Transverse colon (tissue), 4 donors: ENCODE measurements at regions not wholly inside any gene's neighbourhood (a gene's known extent, or its start where the extent isn't known, plus 50 kb on each side); places are given as distances from the start of the nearest gene placed in this dataset.

Experiments
- DNase-seq: peaks from one replicate; pipeline ENCODE4 v3.0.0-alpha.2; 2019
- H3K27ac ChIP-seq, 4 donors: fragments of 200-600 bp; sonication (generic); 2 replicates each; pipeline ENCODE4 v1.5.1; 2016 to 2018; ENCODE audit warnings: inconsistent platforms in 4 of 4
- H3K27me3 ChIP-seq: fragments of 200-600 bp; sonication (generic); 2 replicates; pipeline ENCODE4 v1.5.1; 2017; ENCODE audit warnings: inconsistent platforms
- H3K36me3 ChIP-seq, 4 donors: fragments of 200-600 bp; sonication (generic); 2 replicates each; pipeline ENCODE4 v1.5.1; 2017 to 2019; ENCODE audit warnings: inconsistent platforms in 4 of 4
- H3K4me1 ChIP-seq, 4 donors: fragments of 200-600 bp; sonication (generic); 2 replicates each; pipeline ENCODE4 v1.5.1; 2017 to 2020; ENCODE audit warnings: inconsistent platforms in 4 of 4
- H3K4me3 ChIP-seq, 4 donors: fragments of 200-600 bp; sonication (generic); 1 replicate in 1 of 4; 2 replicates in 3 of 4; pipeline versions ENCODE4 v1.5.1 to v1.6.1; 2017 to 2019; ENCODE audit warnings: inconsistent platforms in 4 of 4
- H3K9me3 ChIP-seq, 2 donors: fragments of 200-600 bp; sonication (generic); 2 replicates each; pipeline ENCODE4 v1.5.1; 2017 to 2019; ENCODE audit warnings: inconsistent platforms in 2 of 2
- EP300 ChIP-seq: sonication (generic); formaldehyde crosslinking; IDR thresholded peaks from one replicate; pipeline ENCODE4 v1.6.1; 2017; ENCODE audit warnings: antibody characterized with exemption, low read depth
- POLR2A ChIP-seq: fragments of 450-650 bp; IDR thresholded peaks from one replicate; pipeline ENCODE4 v1.6.1; 2016; ENCODE audit warnings: antibody characterized with exemption, mild to moderate bottlenecking, moderate library complexity
- POLR2AphosphoS5 ChIP-seq, 3 donors: sonication (generic); formaldehyde crosslinking; IDR thresholded peaks; one replicate each; pipeline ENCODE4 v1.6.1; 2016; ENCODE audit warnings: antibody characterized with exemption in 3 of 3
- WGBS, 2 donors: methylation state at CpG; one replicate each; pipeline ENCODE4 v1.1.5; 2018; ENCODE audit warnings: low coverage in 1 of 2; 5-methylcytosine and 5-hydroxymethylcytosine counted together
- in situ Hi-C, 4 donors: fragments of 200-750 bp; cut with MboI; loops; one replicate each; pipeline versions ENCODE4 v1.15.0 to v1.15.1; 2017; ENCODE audit warnings: low sequenced_read_pairs in 3 of 4, low pct_ligation_motif_present in 1 of 4, low pct_unique_long_range_greater_than_20kb in 1 of 4
- intact Hi-C: fragments of 100-400 bp; cut with DNase I; formaldehyde crosslinking; loops from one replicate; pipeline ENCODE4 v1.15.1; 2023; ENCODE audit warnings: low total_unique reads
- TF ChIP-seq, protein P1 (sequence below), 5 experiments: fragments of 200-600 bp in 3 of 5; fragments of 450-650 bp in 2 of 5; sonication (generic) in 3 of 5; IDR thresholded peaks; 1 replicate in 2 of 5; 2 replicates in 3 of 5; pipeline ENCODE4 v1.5.1; 2016 to 2017; ENCODE audit warnings: antibody characterized with exemption in 5 of 5, inconsistent platforms in 3 of 5, mild to moderate bottlenecking in 2 of 5, moderate library complexity in 1 of 5

DNA sequence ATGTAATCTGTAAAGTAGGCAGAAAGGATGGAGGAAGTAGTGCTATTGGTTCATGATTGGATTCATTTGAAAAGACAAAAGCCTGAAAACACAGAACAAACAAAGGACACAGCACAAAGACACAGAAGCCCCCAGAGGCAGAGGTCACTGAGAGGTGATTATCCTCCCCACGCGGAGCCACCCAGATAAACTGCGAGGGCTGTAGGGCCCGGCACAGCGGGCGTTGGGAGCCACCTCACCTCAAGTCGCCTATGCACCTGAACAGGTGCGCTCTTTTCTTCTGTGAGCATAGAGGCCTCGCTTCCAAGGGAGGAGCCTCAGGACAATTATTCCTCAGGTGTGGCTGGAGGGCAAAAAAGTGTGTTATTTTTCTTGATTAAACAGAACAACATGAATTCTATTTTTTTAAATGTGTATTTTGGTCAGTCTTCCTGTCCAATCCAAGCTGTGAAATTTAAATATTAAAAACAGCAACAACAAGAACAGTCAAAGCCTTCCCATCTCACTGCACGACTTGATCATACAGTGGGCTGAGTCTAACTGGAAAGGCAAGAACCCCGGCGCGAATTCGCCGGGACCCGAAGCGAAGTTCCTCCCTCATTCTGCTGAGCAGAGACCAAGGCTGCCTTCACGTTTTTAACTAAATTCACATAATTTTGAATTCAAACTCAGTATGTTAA lies 205.3 kb downstream of the THBS2 start:
- no peak for DNase-seq
- no peak for TF ChIP-seq EP300
- TF ChIP-seq, protein P1, sequence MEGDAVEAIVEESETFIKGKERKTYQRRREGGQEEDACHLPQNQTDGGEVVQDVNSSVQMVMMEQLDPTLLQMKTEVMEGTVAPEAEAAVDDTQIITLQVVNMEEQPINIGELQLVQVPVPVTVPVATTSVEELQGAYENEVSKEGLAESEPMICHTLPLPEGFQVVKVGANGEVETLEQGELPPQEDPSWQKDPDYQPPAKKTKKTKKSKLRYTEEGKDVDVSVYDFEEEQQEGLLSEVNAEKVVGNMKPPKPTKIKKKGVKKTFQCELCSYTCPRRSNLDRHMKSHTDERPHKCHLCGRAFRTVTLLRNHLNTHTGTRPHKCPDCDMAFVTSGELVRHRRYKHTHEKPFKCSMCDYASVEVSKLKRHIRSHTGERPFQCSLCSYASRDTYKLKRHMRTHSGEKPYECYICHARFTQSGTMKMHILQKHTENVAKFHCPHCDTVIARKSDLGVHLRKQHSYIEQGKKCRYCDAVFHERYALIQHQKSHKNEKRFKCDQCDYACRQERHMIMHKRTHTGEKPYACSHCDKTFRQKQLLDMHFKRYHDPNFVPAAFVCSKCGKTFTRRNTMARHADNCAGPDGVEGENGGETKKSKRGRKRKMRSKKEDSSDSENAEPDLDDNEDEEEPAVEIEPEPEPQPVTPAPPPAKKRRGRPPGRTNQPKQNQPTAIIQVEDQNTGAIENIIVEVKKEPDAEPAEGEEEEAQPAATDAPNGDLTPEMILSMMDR (IDR thresholded peaks at IDR 0.05), result no peak
- TF ChIP-seq POLR2A, result no peak
- no peak for TF ChIP-seq POLR2AphosphoS5 (IDR thresholded peaks at IDR 0.05)
- Histone ChIP-seq H3K4me3 (no peak overlapping the region), H3K4me1 (no peaks in the 10 kb centered on the region), H3K9me3 (no peaks in the 10 kb centered on the region), H3K27me3 (no peaks in the 10 kb centered on the region), H3K27ac (no peak overlapping the region), H3K36me3 (no peaks in the 10 kb centered on the region)
- in situ Hi-C loops, result no loop called here
- intact Hi-C loops, result no loop called here
- 89% methylated on average over 15 to 18 of the region's 18 CpGs for WGBS, 2 donors

DNA sequence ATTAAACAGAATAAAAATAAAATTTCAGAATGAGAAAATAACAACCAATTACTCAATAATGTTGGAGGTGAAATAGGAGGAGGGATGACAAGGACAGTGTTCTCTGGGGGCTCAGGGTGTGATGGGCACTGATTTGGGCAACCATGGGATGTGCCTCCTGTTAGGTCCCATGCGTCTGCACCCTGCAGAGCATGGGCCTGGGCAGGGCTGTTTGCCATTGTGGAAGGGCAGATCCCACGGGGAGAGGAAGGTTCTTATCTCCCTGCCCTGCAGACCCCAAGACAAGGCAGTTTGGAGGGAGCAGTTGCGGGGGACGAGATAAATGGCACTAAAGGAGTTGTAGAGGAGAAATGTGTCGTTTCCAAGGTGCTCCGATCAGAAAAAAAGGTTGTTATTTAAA lies 206.3 kb downstream of the THBS2 start:
- TF ChIP-seq, protein P1 (IDR thresholded peaks at IDR 0.05), result no peak
- 81 to 86% methylated on average over 5 to 6 of the region's 6 CpGs for WGBS, 2 donors
- no peak for DNase-seq
- Histone ChIP-seq H3K36me3 (no peaks in the 10 kb centered on the region), H3K27me3 (no peaks in the 10 kb centered on the region), H3K9me3 (no peaks in the 10 kb centered on the region), H3K4me1 (no peaks in the 10 kb centered on the region), H3K27ac (no peak overlapping the region), H3K4me3 (no peak overlapping the region)
- in situ Hi-C loops, result no loop called here
- intact Hi-C loops, result no loop called here

DNA sequence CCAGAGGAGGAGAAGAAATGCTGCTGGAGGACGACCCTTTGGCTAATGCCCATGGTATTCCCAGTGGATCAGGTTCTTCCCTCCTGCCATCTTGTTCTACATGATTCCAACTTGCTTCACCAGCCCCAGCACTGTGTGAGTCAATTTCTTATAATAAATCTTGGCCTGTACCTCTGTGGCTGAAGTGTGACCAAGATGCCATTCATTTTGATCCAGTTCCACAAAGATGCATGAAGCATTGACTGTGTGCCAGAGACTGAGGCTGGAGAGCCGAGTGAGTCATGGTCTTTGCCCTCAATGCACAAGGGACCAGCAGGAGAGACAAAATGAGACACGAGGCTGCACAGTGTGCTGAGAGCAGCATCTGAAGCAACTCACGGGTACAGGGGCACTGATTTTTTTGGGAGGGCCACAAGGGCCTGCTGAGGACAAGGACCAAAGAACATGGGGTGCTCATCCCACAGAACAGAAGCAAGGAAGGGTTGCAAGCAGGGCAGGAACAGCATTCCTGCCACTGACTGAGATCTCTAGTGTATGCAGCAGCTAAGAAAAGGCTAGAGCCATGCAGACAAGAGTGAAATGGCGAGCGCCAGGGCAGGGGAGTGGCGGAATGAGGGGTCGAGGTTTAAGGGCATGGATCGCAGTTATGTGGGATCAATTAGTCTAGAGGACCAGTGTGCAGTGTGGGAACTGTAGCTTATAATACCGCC lies 207.0 kb downstream of the THBS2 start:
- no peak overlapping the region for H3K4me3 ChIP-seq
- H3K4me1 ChIP-seq, result no peaks in the 10 kb centered on the region
- in situ Hi-C loops (no loop called here), intact Hi-C loops (no loop called here)
- 83 to 94% methylated on average over 6 to 10 of the region's 10 CpGs for WGBS, 2 donors
- H3K36me3 ChIP-seq, result no peaks in the 10 kb centered on the region
- DNase-seq, result no peak
- TF ChIP-seq EP300 (no peak), POLR2A (no peak), POLR2AphosphoS5 (IDR thresholded peaks at IDR 0.05) (no peak)
- TF ChIP-seq, protein P1 (IDR thresholded peaks at IDR 0.05), result no peak
- H3K9me3 ChIP-seq, result no peaks in the 10 kb centered on the region
- no peak overlapping the region for H3K27ac ChIP-seq
- H3K27me3 ChIP-seq, result no peaks in the 10 kb centered on the region

DNA sequence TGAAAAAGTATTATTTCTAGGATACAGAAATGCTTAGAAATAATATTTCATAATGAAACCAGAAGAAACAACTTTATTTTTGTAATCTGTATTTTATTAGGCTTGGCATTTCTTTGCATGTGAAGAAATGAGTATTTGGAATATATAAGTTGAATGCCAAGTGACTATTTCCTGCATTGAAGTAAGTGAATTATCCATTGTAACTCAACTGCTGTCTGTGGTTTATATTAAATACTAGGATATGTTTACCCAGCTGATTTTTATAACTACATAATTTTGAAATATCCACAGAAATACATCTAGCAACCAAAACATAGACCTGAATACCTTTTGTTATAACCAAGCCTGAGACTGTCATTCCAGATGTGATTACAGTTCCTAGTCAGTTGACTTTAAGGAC lies 207.6 kb downstream of the THBS2 start:
- no peaks in the 10 kb centered on the region for H3K4me1 ChIP-seq
- H3K4me3 ChIP-seq, result no peak overlapping the region
- H3K36me3 ChIP-seq, result no peaks in the 10 kb centered on the region
- no peaks in the 10 kb centered on the region for H3K27me3 ChIP-seq
- in situ Hi-C loops, result no loop called here
- intact Hi-C loops, result no loop called here
- H3K27ac ChIP-seq, result no peak overlapping the region
- TF ChIP-seq POLR2AphosphoS5 (IDR thresholded peaks at IDR 0.05) (no peak), POLR2A (no peak), EP300 (no peak)
- TF ChIP-seq, protein P1 (IDR thresholded peaks at IDR 0.05), result no peak
- no peak for DNase-seq
- no peaks in the 10 kb centered on the region for H3K9me3 ChIP-seq
